ENCODE measurements at regions not wholly inside any gene's neighbourhood (a gene's known extent, or its start where the extent isn't known, plus 50 kb on each side); places are given as distances from the start of the nearest gene placed in this dataset.
"Not testable (repeated sequence)": the region's sequence is repeated elsewhere in the genome, so short reads cannot be mapped to it uniquely, and the experiment has no call there.

DNA sequence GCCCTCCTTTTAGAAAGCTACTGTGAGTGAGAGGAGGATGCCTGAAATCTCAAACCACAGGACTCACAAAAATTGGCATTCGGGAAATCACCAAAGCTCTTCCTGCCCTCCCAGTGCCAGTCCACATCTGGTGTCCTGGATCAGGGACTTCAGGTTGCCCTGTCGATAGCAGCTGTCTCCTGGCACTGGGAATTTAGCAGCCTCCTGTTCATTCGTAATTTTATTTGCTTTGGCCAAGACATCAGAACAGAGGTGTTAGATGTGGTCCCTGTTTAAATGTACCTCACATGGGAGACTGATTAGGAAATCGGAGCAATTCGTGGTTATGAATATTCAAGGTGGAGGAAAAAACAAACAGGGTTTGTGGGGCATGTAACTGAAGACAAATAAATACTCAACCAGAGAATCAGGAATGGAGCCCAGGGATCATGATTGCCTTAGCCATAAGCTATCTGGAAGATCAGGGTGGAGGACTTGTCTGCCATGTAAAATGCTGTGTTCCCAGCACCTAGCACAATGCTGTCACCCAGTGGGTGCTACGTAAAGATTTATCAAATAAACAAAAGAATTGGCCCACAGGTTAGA lies 265.2 kb upstream of the PROK2 start:
- no peak for DNase-seq (ENCODE audit: low read depth)

DNA sequence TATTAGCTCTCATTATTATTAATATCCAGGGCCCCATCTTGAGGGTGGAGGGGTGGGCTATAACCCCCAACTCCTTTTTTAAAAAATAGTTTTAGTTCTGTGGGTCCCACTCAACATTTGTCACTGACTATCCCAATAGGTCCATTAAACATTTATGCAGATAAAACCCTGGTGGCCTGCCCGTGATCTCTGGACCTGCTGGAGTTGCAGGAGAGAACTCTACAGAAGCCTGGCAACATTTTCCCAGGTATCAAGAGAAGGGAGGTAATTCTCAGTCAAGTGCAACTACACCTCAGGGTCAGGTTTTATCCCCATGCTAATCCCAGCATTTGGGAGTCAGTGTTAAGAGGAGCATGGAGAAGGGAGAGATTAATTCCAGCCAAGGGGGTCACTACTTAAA lies 264.4 kb upstream of the PROK2 start:
- DNase-seq (ENCODE audit: low read depth) = no peak

DNA sequence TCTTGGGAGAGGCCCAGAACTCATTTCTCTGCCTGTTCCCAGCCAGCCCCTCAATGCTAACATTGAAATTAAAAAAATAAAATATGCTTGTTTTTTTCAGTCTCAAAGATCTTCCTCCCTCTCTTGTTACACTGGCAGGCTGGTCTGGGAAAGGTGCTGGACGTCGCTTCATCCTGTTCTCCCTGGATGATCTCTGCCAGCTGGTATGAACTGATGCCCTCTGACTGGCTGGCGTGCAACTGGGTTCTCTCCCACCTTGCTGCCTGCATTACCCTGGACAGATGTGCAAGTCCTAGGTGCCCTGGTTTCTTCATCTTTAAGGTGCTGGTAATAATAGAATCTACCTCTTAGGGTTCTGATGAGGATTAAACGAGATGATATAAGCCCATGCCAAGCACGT lies 263.9 kb upstream of the PROK2 start:
- DNase-seq (ENCODE audit: low read depth) = no peak

DNA sequence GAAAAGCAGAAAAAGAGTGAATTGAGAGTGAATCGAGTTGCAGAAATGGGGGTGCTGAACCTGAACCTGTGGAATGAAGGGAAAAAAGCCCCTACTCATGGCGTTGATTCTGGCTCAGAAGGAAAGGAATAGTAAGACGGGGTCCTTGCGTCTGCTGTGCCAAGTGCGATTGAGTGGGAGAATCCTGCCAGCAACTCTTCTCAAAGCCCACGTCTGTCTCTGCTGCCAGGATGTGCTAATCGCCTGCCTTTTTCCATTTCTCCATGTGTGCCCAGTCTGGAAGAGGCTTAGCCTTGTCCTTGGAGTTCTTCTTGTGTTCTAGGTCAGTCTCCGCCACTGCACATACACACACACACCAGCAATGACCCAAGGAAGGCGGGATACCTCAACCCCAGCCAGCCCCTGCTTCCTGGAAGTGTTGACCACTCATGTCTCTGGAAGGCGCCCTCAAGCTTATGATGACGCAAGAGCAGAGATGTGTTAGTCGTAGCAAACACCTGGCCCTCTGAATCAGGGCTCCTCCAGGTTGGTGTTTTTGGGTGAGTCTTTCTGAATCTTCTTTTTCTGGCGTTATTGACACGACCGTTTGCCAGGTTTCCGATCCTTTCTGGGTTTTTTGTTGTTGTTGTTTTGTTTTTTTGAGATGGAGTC lies 262.4 kb upstream of the PROK2 start:
- no peak for DNase-seq (ENCODE audit: low read depth)

DNA sequence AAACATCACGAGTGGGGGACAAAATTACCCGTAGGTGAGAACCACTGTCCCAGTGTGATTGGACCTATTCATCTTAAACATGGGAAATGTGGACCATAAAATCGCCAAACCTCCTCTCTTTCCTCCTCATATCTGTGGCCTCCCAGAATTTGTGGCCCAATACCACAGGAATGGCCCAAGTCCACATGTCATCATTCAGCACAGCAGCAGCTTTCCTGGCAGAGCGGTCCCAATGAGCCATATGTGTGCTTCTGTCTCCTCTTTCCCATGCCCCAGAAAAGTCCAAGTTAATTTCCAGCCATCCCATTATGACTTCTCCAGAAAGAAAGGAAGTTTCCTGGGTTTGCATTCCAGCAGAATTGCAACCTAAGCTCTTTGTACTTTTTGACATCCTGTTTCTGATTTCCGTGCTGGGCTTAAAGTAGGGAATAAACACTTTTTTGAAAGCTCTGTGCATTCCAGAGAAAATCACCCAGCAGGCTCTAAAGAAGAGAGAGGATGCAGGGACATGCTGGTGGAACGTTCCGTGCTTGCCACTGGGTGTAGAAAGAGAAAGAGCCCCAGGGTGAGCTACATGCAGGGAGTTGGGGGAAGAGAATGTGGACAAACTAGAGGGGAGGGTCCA lies 259.4 kb upstream of the PROK2 start:
- DNase-seq (ENCODE audit: low read depth) = no peak

DNA sequence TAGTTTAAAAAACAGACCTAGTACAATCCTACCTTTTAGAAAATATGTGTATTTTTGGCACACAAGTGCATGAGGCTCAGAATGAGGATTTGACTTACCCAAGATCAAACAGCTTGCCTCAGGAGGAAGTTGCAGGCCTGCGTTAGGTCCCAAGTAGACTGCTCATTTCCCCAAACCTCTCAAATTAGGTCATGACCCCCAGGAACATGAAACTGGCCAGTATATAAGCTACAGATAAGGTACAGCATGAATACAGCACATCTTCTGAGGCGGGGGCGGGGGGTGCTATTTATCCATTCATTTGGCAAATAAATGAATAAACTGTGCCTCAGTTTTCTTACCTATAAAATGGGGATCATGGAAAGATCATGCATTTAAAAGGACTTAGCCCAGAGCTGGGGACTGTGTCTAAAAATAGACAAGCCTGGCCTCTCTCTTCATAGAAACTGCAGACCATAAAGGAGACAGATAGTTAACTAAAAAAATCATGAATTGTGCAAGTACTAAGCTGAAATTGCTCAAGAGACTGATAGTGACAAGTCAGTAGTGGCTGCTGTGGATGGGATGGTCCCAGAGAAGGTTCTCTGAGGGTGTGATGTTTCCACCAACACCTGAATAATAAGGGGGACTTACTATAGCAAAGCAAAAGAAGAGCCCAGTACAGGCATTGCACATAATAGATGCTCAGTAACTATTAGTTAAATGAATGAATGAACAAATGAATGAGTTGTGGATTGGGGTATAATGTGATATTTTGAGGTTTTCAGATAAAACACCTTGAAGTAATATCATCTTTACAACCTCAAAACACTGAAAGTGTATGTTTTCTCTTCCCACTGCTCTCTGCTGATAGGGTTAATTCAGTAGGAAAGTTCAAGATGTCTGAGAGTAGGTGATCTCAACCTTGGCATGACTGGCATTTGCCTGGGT lies 258.5 kb upstream of the PROK2 start:
- DNase-seq (ENCODE audit: low read depth) = no peak

DNA sequence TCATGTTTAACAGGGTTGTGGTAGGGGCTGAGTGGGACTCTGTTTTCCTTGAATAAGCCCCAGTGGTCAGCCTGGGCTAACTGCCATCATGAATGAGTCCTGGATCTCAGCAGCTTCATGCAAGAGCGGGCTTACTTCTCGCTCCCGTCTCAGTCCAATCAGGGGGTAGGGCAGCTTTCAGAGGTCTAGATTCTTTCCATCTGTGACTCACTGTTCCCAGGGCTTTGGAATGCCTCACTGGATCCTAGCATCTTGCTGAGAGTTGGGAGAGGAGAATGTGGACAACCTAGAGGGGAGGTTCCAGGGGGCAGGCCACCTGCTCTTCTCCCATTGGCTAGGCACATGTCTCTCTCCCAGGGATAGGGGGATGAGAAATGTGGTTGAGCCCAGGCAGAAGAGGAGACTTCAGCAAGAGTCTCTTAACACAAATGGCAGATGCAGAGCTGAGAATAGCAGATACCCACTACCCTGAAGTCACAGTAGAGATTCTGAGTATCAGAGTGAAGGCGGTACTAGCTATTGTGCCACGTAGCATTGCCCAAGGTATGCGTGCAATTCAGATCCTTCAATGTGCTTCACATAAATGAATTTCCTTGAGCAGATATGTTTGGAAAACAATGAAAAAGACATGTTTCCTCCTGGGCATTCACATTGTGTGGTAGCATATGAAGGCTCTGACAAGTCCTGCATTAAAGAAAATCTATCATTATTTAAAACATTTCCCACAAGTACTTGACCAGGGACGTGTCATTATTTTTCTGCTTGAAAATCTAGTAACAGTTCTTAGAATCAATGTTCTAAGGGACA lies 257.7 kb upstream of the PROK2 start:
- no peak for DNase-seq (ENCODE audit: low read depth)

DNA sequence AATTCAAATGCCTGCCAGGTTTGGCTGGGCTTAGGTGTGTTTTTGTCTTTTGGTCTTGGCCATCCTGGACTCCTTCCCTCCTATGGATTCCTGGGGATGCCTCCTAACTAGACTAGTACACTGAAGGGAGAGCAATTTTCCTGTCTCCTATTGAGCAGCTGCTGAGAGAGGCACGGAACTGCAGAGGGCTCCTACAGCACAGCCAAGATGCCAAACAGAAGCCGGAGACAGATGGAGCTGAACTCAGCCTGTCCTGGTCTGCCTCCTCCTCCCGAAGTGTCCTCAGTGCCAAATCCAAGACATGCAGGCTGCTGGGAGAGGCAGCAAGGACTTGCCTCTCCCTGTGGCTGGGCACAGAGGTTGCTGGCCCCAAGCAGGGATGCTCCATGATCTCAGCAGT lies 256.6 kb upstream of the PROK2 start:
- DNase-seq (ENCODE audit: low read depth) = no peak

DNA sequence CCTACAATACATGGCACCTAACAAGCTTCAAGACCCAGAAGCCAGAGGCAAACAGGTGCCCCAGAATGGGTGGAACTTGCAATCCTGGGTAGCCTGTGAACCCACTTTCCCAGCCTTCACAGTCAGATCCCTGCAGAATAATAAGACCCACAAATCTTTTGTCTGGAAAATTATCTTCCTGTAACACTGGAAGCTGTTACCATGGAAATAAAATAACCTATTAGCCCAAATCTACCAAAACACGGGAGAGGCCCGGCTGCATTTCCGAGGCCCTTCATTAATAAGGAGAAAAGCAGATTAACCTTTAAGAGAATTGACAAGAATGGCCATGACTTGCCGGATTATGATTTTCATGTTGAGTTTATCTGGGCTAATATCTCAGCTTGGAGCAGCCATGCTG lies 256.1 kb upstream of the PROK2 start:
- no peak for DNase-seq (ENCODE audit: low read depth)

DNA sequence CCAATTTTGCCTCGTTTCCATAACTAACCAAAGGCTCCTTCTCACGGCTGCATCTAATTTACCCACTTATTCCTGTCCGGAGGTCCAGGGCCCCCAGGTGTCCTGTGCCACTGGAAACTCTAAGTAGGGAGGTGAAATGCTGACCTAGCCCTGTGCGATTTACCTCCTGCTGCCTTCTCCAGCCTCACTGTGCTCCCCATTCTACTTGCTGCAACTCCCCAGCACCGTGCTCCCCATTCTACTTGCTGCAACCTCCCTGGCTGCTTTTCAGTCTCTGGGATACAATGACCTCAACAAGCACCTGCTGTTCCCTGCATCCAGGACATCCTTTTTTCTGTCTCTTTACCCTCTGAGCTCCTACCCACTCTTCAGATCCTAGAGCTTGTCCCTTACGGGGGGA lies 254.7 kb upstream of the PROK2 start:
- DNase-seq (ENCODE audit: low read depth) = no peak

DNA sequence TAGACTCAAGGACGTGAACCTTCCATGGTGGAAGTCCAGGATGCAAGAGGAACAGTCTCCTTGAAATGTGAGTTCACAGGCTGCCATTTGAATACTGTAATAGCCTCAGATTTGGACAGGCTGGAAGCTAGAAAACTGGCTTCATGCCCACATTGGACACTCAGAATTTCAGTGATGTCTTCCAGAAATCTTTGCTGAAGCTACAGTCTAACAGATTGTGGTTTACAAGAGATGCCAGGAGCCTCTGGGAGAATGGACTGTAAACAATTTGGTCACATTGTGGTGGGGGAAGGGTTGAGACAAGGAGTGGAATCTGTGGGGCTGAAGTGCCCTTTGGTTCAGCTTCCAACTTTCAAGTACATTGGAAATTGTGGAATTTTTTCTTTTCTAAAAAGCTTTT lies 252.0 kb upstream of the PROK2 start:
- DNase-seq (ENCODE audit: low read depth) = no peak

DNA sequence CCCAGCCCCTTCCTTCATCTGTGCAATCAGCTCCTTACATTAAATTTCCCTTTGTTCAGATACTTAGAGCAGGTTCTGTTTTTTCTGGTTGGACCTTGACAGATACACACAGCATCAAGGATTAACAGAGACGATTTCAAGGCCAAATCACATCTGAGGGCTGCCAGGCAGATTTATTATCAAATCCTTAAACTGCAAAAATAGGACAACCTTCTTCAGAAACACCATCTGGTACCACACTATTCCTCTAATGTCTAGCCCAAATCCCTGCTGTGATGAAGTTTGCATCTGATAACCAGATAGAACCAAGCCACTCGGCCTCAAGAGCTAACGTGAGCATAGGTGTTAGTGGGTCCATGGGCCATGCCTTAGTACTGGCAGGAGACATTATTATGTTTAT lies 250.7 kb upstream of the PROK2 start:
- DNase-seq (ENCODE audit: low read depth) = no peak

DNA sequence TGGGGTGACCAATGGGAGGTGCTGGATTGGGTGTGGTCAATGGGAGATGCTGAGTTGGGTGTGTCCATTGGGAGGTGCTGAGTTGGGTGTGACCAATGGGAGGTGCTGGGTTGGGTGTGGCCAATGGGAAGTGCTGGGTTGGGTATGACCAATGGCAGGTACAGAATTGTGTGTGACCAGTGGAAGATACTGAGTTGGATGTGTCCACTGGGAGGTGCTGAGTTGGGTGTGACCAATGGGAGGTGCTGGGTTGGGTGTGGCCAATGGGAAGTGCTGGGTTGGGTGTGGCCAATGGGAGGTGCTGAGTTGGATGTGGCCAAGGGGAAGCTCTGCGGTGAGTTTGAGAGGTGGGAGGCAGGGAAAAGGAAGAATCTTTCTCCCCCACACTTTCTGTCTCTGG lies 250.0 kb upstream of the PROK2 start:
- DNase-seq (ENCODE audit: low read depth) = no peak

DNA sequence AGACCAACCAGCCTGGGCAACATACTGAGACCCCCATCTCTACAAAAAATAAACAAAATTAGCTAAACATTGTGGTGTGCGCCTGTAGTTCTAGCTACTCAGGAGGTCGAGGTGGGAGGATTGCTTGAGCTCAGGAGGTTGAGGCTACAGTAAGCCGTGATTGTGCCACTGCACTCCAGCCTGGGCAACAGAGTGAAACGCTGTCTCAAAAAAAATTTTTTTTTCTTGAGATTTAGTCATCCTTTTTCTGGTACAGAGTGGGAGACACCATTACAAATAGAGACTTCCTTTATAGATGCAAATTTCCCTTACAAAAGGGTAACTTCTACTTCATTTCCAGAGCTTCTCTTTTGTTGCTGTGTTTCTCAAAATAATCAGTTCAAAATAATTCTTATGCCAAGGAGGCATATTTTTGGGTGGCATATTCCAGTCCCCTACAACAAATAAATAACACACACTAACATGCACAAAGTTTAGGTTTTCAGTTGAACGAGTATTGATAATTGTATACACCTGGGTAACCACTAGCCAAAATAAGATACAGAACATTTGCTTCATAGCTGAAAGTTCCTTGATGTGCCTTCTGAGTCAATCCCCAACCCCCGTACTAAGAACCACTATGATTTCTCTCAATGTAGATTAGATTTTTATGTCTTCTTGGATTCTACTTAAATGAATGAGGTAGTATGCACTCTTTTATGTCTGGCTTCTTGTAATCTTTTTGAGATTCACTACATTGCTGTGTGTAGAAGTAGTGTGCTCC lies 248.9 kb upstream of the PROK2 start:
- DNase-seq (ENCODE audit: low read depth) = no peak

DNA sequence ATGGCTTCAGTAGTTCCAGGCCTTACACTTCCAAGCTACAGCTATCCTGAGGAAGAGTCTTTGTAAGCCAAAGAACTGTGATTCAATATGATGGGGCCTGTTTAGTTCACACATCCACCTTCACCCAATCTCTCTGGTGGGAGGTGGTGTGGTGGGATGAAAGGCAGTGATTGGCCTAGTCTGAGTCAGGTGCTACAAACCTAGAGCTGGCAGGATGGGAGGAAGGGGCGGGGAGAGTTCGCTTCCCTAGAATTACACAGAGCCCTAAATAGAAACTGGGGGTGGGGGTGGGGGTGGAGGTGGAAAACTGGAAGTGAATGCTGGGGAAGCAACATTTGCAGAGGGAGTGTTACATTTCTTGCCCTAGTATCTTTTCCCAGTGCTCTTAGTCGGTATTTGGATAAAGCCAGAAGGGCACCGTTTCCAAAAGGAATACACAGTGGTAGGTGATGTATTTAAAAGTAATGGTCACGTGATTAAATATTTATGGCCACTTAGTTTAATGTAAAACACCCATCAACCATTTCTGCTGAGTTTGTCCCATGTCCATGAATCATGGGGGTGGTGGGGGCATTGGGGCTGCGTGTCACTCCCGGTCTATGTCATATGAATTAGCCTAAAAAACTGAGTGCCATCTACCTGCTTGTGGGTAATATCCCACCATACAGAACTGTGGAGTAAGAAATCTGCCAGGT lies 247.6 kb upstream of the PROK2 start:
- no peak for DNase-seq (ENCODE audit: low read depth)

DNA sequence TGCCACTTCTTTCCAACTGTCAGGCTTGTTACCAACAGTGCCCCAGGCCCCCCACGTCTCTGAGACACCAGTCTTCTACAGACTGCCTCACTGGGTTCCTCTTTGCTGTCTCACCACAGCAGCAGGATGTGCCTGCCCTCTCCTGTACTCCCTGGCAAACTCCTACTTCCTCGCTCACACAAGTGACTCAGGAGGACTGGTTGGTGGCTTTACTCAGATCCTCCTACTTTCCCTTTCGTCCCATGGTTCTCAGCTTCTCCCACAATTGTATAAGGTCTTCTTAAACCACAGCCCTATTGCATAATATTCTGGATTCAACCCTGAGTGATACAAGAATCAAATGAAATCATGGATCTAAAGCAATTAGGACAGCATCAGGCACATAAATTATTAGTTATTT lies 246.6 kb upstream of the PROK2 start:
- no peak for DNase-seq (ENCODE audit: low read depth)

DNA sequence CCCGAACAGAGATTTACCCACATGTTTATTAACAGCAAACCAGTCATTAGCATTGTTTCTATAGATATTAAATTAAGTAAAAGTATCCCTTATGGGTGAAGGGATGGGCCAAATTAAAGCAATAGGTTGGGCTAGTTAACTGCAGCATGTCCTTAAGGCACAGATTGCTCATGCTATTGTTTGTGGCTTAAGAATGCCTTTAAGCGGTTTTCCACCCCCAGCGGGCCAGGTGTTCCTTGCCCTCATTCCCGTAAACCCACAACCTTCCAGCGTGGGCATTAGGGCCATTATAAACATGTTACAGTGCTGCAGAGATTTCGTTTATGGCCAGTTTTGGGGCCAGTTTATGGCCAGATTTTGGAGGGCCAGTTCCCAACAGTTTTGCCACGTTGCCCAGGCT lies 245.3 kb upstream of the PROK2 start:
- DNase-seq (ENCODE audit: low read depth) = not testable (repeated sequence)

DNA sequence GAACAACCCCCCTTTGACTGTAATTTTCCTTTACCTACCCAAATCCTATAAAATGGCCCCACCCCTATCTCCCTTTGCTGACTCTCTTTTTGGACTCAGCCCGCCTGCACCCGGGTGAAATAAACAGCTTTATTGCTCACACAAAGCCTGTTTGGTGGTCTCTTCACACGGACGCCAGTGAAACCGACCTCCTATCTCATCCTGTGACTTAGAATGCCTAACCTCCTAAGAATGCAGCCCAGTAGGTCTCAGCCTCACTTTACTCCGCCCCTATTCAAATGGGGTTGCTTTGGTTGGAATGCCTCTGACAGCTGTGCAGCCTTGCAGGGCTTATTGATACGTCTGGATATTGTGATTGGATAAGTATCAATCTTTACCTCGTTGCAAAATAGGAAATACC lies 243.8 kb upstream of the PROK2 start:
- DNase-seq (ENCODE audit: low read depth) = not testable (repeated sequence)

DNA sequence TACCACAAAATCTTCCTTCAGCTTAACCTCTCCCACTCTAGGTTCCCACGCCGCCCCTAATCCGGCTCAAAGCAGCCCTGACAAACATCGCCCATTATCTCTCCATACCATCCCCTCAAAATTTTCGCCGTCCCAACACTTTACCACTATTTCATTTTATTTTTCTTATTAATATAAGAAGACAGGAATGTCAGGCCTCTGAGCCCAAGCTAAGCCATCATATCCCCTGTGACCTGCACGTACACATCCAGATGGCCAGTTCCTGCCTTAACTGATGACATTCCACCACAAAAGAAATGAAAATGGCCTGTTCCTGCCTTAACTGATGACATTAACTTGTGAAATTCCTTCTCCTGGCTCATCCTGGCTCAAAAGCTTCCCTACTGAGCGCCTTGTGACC lies 243.4 kb upstream of the PROK2 start:
- DNase-seq (ENCODE audit: low read depth) = not testable (repeated sequence)

DNA sequence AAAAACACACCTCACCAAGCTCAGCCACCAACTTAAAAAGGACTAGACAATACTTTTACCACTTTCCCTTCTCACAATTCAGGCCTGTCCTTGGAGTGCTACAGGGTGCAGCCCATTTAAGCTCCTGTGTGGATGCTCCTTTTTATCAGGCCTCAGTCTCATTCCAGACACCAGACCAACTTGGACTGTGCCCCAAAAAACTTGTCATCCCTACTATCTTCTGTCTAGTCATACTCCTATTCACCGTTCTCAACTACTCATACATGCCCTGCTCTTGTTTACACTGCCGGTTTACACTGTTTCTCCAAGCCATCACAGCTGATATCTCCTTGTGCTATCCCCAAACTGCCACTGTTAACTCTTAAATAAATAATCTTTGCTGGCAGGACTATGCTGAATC lies 242.8 kb upstream of the PROK2 start:
- DNase-seq (ENCODE audit: low read depth) = not testable (repeated sequence)

DNA sequence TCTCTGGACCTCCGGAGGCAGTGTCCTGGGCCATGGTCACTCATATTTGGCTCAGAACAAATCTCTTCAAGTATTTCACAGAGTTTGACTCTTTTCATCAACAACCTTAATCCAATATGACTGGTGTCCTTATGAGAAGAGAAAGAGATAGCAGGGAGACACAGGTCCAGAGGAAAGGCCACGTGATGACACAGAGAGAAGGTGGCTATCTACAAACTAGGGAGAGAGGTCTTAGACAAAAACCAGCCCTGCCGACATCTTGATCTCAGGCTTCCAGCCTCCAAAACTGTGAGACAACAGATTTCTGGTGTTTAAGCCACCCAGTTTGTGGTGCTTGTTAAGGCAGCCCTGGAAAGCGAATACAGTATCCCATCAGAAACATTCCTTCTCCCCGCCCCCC lies 237.1 kb upstream of the PROK2 start:
- no peak for DNase-seq (ENCODE audit: low read depth)

Measured in activated T-helper 9 cell treated with anti-CD3 and anti-CD28 coated beads, Interleukin-2, amount 50 U/mL, for 16 hours (primary cell).